Middle frontal gyrus (tissue), 1 donor: ENCODE measurements at regions not wholly inside any gene's neighbourhood (a gene's known extent, or its start where the extent isn't known, plus 50 kb on each side); places are given as distances from the start of the nearest gene placed in this dataset.

ENCODE experiments used
- DNase-seq: peaks from one replicate; pipeline ENCODE4 v3.0.0-alpha.2; 2015; ENCODE audit warnings: low spot score; ENCODE audit errors: extremely low spot score

- no peak for DNase-seq
Measured at GRCh38 chr5:56489272-56489671, 256.1 kb upstream of the ANKRD55 start.

DNA sequence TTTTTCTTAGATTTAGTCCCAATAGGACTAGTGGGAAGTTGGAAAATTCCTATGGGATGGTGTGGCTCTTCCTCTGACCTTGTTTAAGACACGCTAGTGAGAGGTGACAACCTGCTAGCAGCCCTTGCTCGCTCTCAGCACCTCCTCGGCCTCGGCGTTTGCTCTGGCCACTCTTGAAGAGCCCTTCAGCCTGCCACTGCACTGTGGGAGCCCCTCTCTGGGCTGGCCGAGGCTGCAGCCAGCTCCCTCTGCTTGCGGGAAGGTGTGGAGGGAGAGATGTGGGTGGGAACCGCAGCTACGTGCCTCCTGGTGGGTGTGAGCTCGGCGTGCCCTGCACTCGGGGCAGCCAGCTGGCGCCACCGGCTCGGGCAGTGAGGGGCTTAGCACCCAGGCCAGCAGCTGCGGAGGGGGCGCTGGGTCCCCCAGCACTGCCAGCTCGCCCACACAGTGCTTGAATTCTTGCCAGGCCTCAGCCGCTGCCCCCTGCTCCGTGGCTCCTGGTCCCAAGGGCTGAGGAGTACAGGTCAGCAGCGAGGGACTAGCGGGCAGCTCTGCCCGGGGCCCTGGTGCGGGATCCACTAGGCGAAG lies 254.5 kb upstream of the ANKRD55 start:
- no peak for DNase-seq

GRCh38 chr5:56482363-56482762 lies 249.2 kb upstream of the ANKRD55 start:
- DNase-seq: no peak

DNA sequence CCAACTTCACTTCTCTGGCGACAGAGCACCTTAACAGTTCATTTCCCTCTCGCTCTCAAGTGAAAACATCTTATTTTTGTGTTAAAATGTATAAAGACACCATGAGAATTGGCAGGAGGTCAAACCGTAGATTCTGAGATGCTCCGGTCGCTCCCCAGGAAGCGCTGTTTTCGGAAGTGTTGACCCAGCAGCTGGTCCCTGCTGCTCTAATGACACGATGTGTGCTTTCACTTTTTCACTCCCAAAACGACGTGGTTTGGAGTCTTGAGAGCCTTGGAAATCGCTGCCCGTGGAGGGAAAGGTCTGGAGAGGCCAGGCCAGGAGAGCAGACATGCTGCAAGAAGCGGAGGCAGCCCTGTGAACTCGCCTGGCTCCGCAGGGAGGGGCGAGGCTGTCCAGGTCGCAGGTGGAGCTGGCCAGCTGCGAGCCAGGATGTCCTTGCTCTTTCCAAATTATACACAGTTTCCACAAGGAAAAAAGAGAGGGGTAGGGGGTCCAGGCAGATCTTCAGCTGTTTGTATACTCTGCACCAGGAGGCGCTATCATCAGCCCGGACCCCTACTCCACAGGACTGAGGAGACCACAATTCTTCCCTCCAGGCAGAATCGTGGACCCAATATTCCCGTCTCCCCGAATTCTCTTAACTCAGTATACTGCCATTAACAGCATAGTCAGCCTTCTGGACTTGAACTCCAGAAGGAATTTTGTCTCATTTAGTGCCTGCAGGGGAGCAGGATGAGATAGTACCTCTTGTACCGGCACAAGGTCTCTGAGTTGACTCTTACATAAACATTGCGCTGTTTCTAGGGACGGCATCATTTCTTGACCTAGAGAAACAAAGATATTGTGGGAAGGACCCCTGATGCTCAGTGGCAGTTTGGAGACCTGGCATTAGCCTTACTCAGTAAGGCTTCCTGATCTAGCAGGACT lies 248.6 kb upstream of the ANKRD55 start:
- no peak for DNase-seq

- peak; percentile 8 for DNase-seq
Measured at GRCh38 chr5:56480705-56481427, 247.7 kb upstream of the ANKRD55 start.

- DNase-seq: peak; percentile 6
Measured at GRCh38 chr5:56480078-56480704, 247.1 kb upstream of the ANKRD55 start.

DNA sequence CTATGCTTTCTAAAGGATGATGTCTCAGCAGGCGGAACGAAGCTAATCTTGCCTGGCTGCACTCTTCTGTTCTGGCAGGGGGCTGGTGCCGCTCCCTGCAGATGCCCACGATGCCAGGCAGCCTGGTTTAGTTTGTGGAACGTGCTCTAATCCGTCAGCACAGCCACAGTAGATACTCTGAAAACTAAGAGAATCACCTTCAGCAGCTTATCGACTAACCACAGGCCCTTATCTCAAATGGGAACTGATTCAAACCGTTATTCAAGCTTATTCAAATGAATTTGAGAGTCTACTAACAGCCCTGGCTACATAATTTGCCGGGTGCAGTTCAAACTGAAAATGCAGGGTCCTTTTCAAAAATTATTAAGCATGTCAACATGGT lies 246.6 kb upstream of the ANKRD55 start:
- DNase-seq: no peak

DNA sequence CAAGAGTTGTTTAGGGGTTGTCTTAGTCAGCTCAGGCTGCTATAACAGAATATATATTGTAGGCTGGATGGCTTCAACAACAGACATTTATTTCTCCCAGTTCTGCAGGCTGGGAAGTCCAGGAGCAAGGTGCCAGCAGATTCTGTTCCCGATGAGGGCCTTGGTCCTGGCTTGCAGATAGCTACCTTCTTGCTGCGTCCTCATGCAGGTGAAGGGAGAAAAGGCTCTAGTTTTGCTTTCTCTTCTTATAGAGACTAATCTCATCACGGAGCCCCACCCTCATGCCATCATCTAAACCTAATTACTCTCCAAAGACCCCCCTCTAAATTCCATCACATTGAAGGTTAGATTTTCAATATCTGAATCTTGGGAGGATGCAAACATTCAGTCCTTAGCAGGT lies 246.0 kb upstream of the ANKRD55 start:
- DNase-seq: no peak

GRCh38 chr5:56478062-56478461 lies 244.9 kb upstream of the ANKRD55 start:
- no peak for DNase-seq

- DNase-seq: no peak
Measured at GRCh38 chr5:56476487-56476856, 243.3 kb upstream of the ANKRD55 start.

GRCh38 chr5:56475689-56476486 lies 242.8 kb upstream of the ANKRD55 start:
- no peak for DNase-seq

- no peak for DNase-seq
Measured at GRCh38 chr5:56471707-56472106, 238.6 kb upstream of the ANKRD55 start.

- no peak for DNase-seq
Measured at GRCh38 chr5:56470007-56470406, 236.9 kb upstream of the ANKRD55 start.

- no peak for DNase-seq
Measured at GRCh38 chr5:56468277-56468676, 235.1 kb upstream of the ANKRD55 start.

GRCh38 chr5:56467176-56467717 lies 234.1 kb upstream of the ANKRD55 start:
- DNase-seq: no peak

- DNase-seq: no peak
Measured at GRCh38 chr5:56466136-56466816, 233.1 kb upstream of the ANKRD55 start.

DNA sequence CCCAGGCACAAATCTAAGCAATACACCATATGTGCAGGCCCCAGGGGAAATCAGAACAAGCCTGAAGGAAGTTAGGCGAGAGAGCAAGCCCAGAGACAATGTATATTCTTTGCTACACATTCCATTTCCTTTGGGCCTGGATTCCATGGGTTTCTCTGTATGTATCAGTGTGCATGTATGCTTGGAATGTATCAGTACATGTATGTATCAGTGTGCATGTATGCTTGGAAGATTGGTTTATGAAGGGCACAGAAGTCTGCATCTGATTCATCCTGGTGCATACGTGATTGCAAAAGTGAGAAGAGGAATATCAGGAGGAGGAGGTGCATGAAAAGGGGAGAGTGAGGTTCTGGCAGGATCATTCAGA lies 232.6 kb upstream of the ANKRD55 start:
- DNase-seq: no peak

DNA sequence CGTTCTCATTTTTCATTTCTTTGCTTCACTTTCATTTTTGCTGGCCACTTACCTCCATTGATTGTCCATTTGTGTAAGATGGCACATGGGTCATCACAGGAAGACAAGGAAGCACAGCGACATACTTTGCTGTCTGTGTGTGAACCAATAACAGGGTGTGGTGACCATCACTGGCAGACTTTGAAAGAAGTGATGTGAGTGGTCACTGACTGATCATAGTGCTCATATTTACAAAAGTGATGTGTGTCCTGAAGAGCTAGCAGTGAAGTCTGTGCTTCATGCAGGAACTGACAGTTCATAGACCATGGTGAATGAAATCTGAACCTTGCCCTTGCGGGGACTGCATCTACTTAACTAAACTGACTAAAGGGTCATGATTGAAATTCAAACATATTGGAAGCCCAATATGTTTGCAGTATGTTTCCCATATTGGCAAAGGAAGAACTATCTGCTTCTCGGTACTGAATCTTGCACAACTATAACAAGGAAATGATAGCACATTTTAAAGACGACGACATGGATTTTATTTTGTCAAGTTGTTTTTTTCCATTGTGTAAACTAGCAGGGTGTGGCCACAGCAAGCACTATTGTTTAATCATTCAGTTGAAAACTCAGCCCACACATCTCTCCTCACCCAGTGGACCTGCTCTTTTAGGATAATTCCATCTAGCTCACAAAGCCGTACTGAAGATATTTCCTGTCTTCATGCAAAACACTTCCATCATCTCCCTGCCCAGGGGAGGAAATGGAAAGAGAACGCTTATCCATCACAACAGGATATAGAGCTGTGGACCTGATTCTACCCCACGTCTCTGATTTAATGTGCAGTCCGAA lies 232.0 kb upstream of the ANKRD55 start:
- no peak for DNase-seq

GRCh38 chr5:56463944-56464571 lies 230.9 kb upstream of the ANKRD55 start:
- DNase-seq: no peak
